ENCODE measurements at regions not wholly inside any gene's neighbourhood (a gene's known extent, or its start where the extent isn't known, plus 50 kb on each side); places are given as distances from the start of the nearest gene placed in this dataset.

- Mint-ChIP-seq H3K27ac (ENCODE audit: unreplicated experiment) (no peak overlapping the region), H3K36me3 (ENCODE audit: low read depth) (peaks cover 2% of the 10 kb centered on the region), H3K4me3 (no peak overlapping the region), H3K27me3 (ENCODE audit: low read depth) (no peaks in the 10 kb centered on the region), H3K9me3 (peaks cover 26% of the 10 kb centered on the region), H3K4me1 (peaks cover 3% of the 10 kb centered on the region)
- no peak for DNase-seq (ENCODE audit: low read depth, low spot score)
- TF ChIP-seq CTCF (conservative IDR thresholded peaks at IDR 0.05): no peak
Measured at GRCh38 chrX:13254870-13255269, 65.0 kb downstream of the ATXN3L start.

GRCh38 chrX:13254076-13254785 lies 65.6 kb downstream of the ATXN3L start:
- H3K4me3 Mint-ChIP-seq: no peak overlapping the region

DNA sequence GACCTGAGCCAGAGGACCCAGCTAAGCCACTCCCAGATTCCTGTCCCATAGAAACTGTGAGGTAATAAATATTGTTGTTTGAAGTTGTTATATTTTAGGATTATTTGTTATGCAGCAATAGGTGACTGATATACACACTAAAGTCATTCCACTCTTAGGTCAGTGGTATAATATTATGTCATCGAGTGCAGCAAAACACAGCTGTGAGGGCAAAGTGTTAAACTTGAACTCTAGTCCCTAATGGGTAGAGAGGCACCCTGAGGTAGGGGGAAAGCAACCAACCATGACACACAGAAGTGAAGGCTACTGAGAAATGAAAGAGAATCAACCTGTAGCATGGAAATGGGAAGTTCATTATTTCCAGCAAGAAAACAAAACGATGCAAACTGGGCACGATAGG lies 66.6 kb downstream of the ATXN3L start:
- no peak overlapping the region for H3K4me3 Mint-ChIP-seq
- H3K9me3 Mint-ChIP-seq: peaks cover 26% of the 10 kb centered on the region
- no peaks in the 10 kb centered on the region for H3K27me3 Mint-ChIP-seq (ENCODE audit: low read depth)
- H3K27ac Mint-ChIP-seq (ENCODE audit: unreplicated experiment): no peak overlapping the region
- peaks cover 2% of the 10 kb centered on the region for H3K36me3 Mint-ChIP-seq (ENCODE audit: low read depth)
- no peak for DNase-seq (ENCODE audit: low read depth, low spot score)
- TF ChIP-seq CTCF (conservative IDR thresholded peaks at IDR 0.05): no peak
- H3K4me1 Mint-ChIP-seq: peaks cover 3% of the 10 kb centered on the region

More at GRCh38 chrX:13254076-13254785, 65.6 kb downstream of the ATXN3L start:
- peaks cover 2% of the 10 kb centered on the region for H3K36me3 Mint-ChIP-seq (ENCODE audit: low read depth)
- H3K27ac Mint-ChIP-seq (ENCODE audit: unreplicated experiment): no peak overlapping the region
- H3K9me3 Mint-ChIP-seq: peaks cover 26% of the 10 kb centered on the region
- H3K4me1 Mint-ChIP-seq: peaks cover 3% of the 10 kb centered on the region
- no peak for TF ChIP-seq CTCF (conservative IDR thresholded peaks at IDR 0.05)
- no peaks in the 10 kb centered on the region for H3K27me3 Mint-ChIP-seq (ENCODE audit: low read depth)
- no peak for DNase-seq (ENCODE audit: low read depth, low spot score)

- Mint-ChIP-seq H3K36me3 (ENCODE audit: low read depth) (peaks cover 2% of the 10 kb centered on the region), H3K27ac (ENCODE audit: unreplicated experiment) (no peak overlapping the region), H3K4me1 (peaks cover 3% of the 10 kb centered on the region), H3K27me3 (ENCODE audit: low read depth) (no peaks in the 10 kb centered on the region), H3K4me3 (no peak overlapping the region), H3K9me3 (peaks cover 26% of the 10 kb centered on the region)
- DNase-seq (ENCODE audit: low read depth, low spot score): no peak
- no peak for TF ChIP-seq CTCF (conservative IDR thresholded peaks at IDR 0.05)
Measured at GRCh38 chrX:13252726-13253125, 67.1 kb downstream of the ATXN3L start.

- Mint-ChIP-seq H3K4me3 (no peak overlapping the region), H3K4me1 (no peaks in the 10 kb centered on the region), H3K9me3 (peaks cover 27% of the 10 kb centered on the region), H3K27ac (ENCODE audit: unreplicated experiment) (no peak overlapping the region), H3K36me3 (ENCODE audit: low read depth) (peaks cover 5% of the 10 kb centered on the region), H3K27me3 (ENCODE audit: low read depth) (no peaks in the 10 kb centered on the region)
- no peak for DNase-seq (ENCODE audit: low read depth, low spot score)
- TF ChIP-seq CTCF (conservative IDR thresholded peaks at IDR 0.05): no peak
Measured at GRCh38 chrX:13250826-13251580, 68.8 kb downstream of the ATXN3L start.
